Retina (tissue), 1 donor: ENCODE measurements at regions not wholly inside any gene's neighbourhood (a gene's known extent, or its start where the extent isn't known, plus 50 kb on each side); places are given as distances from the start of the nearest gene placed in this dataset.

Experiments
- DNase-seq: peaks from one replicate; pipeline ENCODE4 v3.0.0-alpha.2; 2016

GRCh38 chr21:24197132-24197643, 1410.1 kb downstream of the MRPL39 start:
- DNase-seq = no peak

GRCh38 chr21:24188506-24188905, 1418.8 kb downstream of the MRPL39 start:
- DNase-seq = no peak

- no peak for DNase-seq
These were observed 1424.2 kb downstream of the MRPL39 start for GRCh38 chr21:24183077-24183476.

- DNase-seq = no peak
These were observed 1428.2 kb downstream of the MRPL39 start for GRCh38 chr21:24179110-24179509.

- no peak for DNase-seq
These were observed 1432.2 kb downstream of the MRPL39 start for GRCh38 chr21:24175106-24175505.

GRCh38 chr21:24171736-24172135, 1435.5 kb downstream of the MRPL39 start:
- no peak for DNase-seq

GRCh38 chr21:24163539-24163938, 1443.7 kb downstream of the MRPL39 start:
- no peak for DNase-seq

GRCh38 chr21:24160528-24160927, 1446.8 kb downstream of the MRPL39 start:
- DNase-seq = no peak

- DNase-seq = no peak
These were observed 1454.1 kb downstream of the MRPL39 start for GRCh38 chr21:24153137-24153536.

GRCh38 chr21:24150753-24151152, 1456.5 kb downstream of the MRPL39 start:
- no peak for DNase-seq

- no peak for DNase-seq
These were observed 1458.8 kb downstream of the MRPL39 start for GRCh38 chr21:24148461-24148860.

GRCh38 chr21:24147674-24148073, 1459.6 kb downstream of the MRPL39 start:
- DNase-seq = no peak

- no peak for DNase-seq
These were observed 1476.2 kb downstream of the MRPL39 start for GRCh38 chr21:24131056-24131455.

- DNase-seq = no peak
These were observed 1479.6 kb downstream of the MRPL39 start for GRCh38 chr21:24127651-24128050.

- no peak for DNase-seq
These were observed 1483.5 kb downstream of the MRPL39 start for GRCh38 chr21:24123785-24124184.

- peak; percentile 17 for DNase-seq
These were observed 1488.4 kb downstream of the MRPL39 start for GRCh38 chr21:24118738-24119459.

- no peak for DNase-seq
These were observed 1492.1 kb downstream of the MRPL39 start for GRCh38 chr21:24115141-24115540.

GRCh38 chr21:24112020-24112419, 1495.3 kb downstream of the MRPL39 start:
- no peak for DNase-seq

GRCh38 chr21:24110846-24111245, 1496.4 kb downstream of the MRPL39 start:
- DNase-seq = no peak

GRCh38 chr21:24097181-24097580, 1510.1 kb downstream of the MRPL39 start:
- no peak for DNase-seq

- no peak for DNase-seq
These were observed 1510.6 kb downstream of the MRPL39 start for GRCh38 chr21:24096651-24097050.

- DNase-seq = no peak
These were observed 1514.2 kb downstream of the MRPL39 start for GRCh38 chr21:24093032-24093431.

- DNase-seq = no peak
These were observed 1531.1 kb downstream of the MRPL39 start for GRCh38 chr21:24076179-24076578.

- DNase-seq = no peak
These were observed 1551.6 kb downstream of the MRPL39 start for GRCh38 chr21:24055696-24056095.

- DNase-seq = no peak
These were observed 1557.0 kb downstream of the MRPL39 start for GRCh38 chr21:24050231-24050630.
